ENCODE measurements at regions not wholly inside any gene's neighbourhood (a gene's known extent, or its start where the extent isn't known, plus 50 kb on each side); places are given as distances from the start of the nearest gene placed in this dataset.
"Not testable (repeated sequence)": the region's sequence is repeated elsewhere in the genome, so short reads cannot be mapped to it uniquely, and the experiment has no call there.

DNA sequence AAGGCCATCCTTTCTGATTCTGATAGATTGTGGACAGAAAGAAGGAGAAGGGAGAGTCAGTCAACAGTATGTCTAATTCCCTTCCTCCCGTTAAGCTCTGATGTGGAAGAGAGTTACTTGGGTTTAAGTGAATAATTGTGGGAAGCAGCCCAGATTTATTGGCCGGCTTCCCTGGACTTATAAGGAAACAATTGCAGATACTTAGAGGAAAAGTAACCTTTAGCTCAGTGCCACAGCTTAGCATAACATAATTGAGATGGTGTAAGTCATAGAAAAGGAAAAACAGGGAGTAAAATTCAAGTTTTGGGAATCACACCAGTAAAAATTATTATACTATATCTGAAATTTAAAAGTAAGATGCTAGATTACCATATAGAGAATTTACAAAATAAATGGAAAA lies 1475.8 kb downstream of the KHDRBS2 start:
- H3K9me3 ChIP-seq; H3K27me3 ChIP-seq; H3K4me1 ChIP-seq; intact Hi-C loops (cut with DNase I); H3K27ac ChIP-seq; DNase-seq; H3K4me3 ChIP-seq (replicated peaks in 1 of 3); H3K36me3 ChIP-seq: not testable (repeated sequence)
- whole genome bisulfite sequencing, 2 donors, result 56 to 82% methylated on average over 1 of the region's 2 CpGs

DNA sequence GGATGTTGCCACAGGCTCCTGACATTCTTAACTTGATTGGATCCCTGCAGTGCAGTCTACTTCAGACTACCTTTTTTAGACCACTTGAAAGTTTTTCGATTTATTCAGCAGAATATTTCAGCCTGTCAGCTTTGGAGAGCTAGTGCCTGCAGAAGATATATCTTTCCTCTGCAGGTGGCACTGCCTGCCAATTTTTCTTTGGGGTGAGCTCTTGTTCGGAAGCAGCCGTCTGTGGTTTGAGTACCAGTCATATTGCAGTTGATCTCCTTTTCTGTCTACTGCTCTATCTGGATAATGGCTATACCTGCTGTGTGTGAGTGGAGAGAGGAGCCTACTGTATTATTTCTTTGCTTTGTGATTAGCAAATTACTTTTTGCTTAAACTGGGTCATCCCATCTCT lies 1486.9 kb downstream of the KHDRBS2 start:
- H3K27ac ChIP-seq; H3K27me3 ChIP-seq; intact Hi-C loops (cut with DNase I); H3K9me3 ChIP-seq; H3K4me1 ChIP-seq; H3K36me3 ChIP-seq; H3K4me3 ChIP-seq (replicated peaks in 1 of 3): not testable (repeated sequence)
- DNase-seq, result peak; percentile 27 to 29
- TF ChIP-seq, protein P1, sequence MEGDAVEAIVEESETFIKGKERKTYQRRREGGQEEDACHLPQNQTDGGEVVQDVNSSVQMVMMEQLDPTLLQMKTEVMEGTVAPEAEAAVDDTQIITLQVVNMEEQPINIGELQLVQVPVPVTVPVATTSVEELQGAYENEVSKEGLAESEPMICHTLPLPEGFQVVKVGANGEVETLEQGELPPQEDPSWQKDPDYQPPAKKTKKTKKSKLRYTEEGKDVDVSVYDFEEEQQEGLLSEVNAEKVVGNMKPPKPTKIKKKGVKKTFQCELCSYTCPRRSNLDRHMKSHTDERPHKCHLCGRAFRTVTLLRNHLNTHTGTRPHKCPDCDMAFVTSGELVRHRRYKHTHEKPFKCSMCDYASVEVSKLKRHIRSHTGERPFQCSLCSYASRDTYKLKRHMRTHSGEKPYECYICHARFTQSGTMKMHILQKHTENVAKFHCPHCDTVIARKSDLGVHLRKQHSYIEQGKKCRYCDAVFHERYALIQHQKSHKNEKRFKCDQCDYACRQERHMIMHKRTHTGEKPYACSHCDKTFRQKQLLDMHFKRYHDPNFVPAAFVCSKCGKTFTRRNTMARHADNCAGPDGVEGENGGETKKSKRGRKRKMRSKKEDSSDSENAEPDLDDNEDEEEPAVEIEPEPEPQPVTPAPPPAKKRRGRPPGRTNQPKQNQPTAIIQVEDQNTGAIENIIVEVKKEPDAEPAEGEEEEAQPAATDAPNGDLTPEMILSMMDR (IDR thresholded peaks at IDR 0.05), result peak in 4 of 6 experiments; percentile 34 to 59 (median 42)
- WGBS, 2 donors, result 12 to 14% methylated on average over 3 of the region's 3 CpGs

DNA sequence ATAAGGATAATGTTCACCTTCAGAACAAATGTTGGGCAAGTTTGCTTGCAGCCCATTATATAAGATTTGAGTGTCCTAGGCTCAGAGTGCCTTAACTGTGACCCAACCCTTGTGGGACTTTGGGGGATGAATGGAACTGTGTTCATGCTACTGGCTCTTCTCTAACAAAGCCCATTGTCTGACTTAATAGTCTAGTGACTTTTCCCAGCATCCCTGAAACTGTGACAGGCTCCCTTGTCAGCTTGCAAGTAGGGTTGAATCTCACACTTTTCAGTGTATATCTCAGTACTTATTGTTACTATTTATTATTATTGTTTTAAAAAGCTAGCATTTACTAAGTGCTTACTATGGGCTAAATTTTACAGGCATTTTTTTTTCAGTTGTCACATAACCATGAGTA lies 1488.2 kb downstream of the KHDRBS2 start:
- DNase-seq; H3K27ac ChIP-seq; H3K27me3 ChIP-seq; H3K4me3 ChIP-seq (replicated peaks in 1 of 3); H3K36me3 ChIP-seq; H3K4me1 ChIP-seq; H3K9me3 ChIP-seq; intact Hi-C loops (cut with DNase I): not testable (repeated sequence)

- 93 to 95% methylated on average over 13 of the region's 13 CpGs for whole genome bisulfite sequencing, 2 donors
- intact Hi-C loops (cut with DNase I), result not testable (repeated sequence)
These were observed 1496.4 kb downstream of the KHDRBS2 start for GRCh38 chr6:60789601-60790000.

DNA sequence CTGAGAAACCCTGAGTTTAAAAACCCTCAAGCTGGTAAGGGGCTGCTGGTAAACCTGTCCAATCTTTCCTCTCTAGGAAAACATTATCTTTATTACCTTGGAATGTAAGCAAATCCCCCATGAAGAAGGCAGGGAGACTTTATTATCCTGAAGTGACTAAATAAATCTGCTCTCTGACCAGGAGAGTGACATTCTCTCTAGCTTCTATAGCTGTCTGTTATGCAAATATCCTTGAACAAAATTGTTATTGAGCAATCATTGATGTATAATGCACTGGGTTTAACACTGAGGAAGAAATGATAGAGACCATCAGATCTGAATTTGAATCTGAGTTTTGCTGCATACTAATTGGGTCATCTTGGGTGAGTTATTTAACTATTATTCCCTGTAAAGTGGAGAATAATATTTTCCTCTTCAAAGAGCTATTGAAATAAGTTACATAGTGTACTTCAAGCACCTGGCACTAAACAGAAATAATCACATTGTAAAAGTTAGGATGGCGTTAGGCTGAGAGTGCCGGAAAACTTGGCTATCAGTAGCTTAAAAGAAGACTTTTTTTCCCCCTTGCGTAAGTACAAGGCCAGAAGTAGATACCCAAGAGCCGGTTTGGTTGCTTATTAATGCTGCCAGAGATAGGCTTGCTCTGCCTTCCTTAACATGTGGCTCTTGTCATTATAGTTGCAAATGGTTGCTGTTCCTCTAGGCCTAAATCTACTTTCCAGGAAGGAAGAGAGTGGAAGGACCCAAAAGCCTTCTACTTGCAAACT lies 1503.1 kb downstream of the KHDRBS2 start:
- H3K27ac ChIP-seq; intact Hi-C loops (cut with DNase I); H3K4me1 ChIP-seq; H3K27me3 ChIP-seq; H3K9me3 ChIP-seq; DNase-seq; H3K4me3 ChIP-seq (replicated peaks in 1 of 3); H3K36me3 ChIP-seq: not testable (repeated sequence)
- 94 to 97% methylated on average over 4 of the region's 4 CpGs for WGBS, 2 donors

More at GRCh38 chr6:60789601-60790000, 1496.4 kb downstream of the KHDRBS2 start:
- DNase-seq; H3K9me3 ChIP-seq; H3K36me3 ChIP-seq; H3K4me3 ChIP-seq (replicated peaks in 1 of 3); H3K4me1 ChIP-seq; H3K27me3 ChIP-seq; H3K27ac ChIP-seq: not testable (repeated sequence)

GRCh38 chr6:60779591-60779990 lies 1506.4 kb downstream of the KHDRBS2 start:
- H3K4me3 ChIP-seq (replicated peaks in 1 of 3); H3K27me3 ChIP-seq; DNase-seq; H3K36me3 ChIP-seq; H3K27ac ChIP-seq; intact Hi-C loops (cut with DNase I); H3K9me3 ChIP-seq; H3K4me1 ChIP-seq: not testable (repeated sequence)
- WGBS, 2 donors, result 46 to 60% methylated on average over 3 of the region's 3 CpGs

GRCh38 chr6:60767791-60768499 lies 1518.1 kb downstream of the KHDRBS2 start:
- DNase-seq; H3K4me1 ChIP-seq; H3K27ac ChIP-seq; H3K9me3 ChIP-seq; H3K27me3 ChIP-seq; H3K4me3 ChIP-seq (replicated peaks in 1 of 3); intact Hi-C loops (cut with DNase I); H3K36me3 ChIP-seq: not testable (repeated sequence)
- WGBS, 2 donors, result 66 to 74% methylated on average over 4 of the region's 4 CpGs

- H3K27ac ChIP-seq; H3K4me1 ChIP-seq; H3K4me3 ChIP-seq (replicated peaks in 1 of 3); H3K9me3 ChIP-seq; H3K36me3 ChIP-seq; H3K27me3 ChIP-seq; DNase-seq; intact Hi-C loops (cut with DNase I): not testable (repeated sequence)
These were observed 1520.7 kb downstream of the KHDRBS2 start for GRCh38 chr6:60765331-60765730.

- H3K4me3 ChIP-seq (replicated peaks in 1 of 3); H3K27ac ChIP-seq; H3K27me3 ChIP-seq; intact Hi-C loops (cut with DNase I); H3K9me3 ChIP-seq; H3K4me1 ChIP-seq; H3K36me3 ChIP-seq: not testable (repeated sequence)
- 15 to 34% methylated on average over 2 to 4 of the region's 4 CpGs for WGBS, 2 donors
- DNase-seq, result peak; percentile 7 to 20
These were observed 1522.5 kb downstream of the KHDRBS2 start for GRCh38 chr6:60763464-60764080.

GRCh38 chr6:60760928-60761327 lies 1525.1 kb downstream of the KHDRBS2 start:
- H3K36me3 ChIP-seq; H3K27me3 ChIP-seq; H3K4me1 ChIP-seq; DNase-seq; intact Hi-C loops (cut with DNase I); H3K9me3 ChIP-seq; H3K4me3 ChIP-seq (replicated peaks in 1 of 3); H3K27ac ChIP-seq: not testable (repeated sequence)
- 90 to 95% methylated on average over 1 of the region's 1 CpG for whole genome bisulfite sequencing, 2 donors

DNA sequence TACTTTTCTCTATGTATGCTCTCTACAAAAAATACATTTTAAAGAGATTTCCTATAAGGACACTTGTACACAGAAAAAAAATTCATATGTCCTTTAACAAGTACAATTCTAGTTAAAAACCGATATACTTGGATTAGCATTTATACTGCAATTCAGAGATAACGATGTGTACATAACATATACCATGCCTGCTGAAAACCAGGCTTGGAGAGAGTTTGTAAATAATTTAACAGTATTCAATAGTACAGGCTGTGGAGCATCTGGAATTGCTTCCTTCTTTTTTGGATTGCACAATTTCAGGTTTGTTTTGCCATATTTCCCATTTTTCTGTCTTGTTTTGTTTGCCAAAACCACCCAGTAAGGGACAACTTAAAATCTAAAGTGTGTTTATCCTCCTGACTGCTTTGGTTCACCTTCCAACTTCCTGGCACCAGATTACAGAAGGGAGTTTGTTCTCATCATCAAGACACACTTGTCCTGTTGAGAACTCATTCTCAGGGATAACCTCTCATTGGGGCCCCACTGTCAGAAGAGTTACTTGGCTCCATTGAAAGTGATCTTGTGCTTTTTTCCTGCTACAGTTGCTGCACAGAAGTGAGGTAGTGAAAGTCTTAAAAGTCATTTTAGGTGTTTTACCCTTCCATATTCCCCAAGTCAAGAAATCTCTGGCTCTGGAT lies 1526.7 kb downstream of the KHDRBS2 start:
- H3K27me3 ChIP-seq; H3K4me3 ChIP-seq (replicated peaks in 1 of 3); intact Hi-C loops (cut with DNase I); DNase-seq; H3K27ac ChIP-seq; H3K4me1 ChIP-seq; H3K36me3 ChIP-seq; H3K9me3 ChIP-seq: not testable (repeated sequence)
- 75 to 78% methylated on average over 2 of the region's 2 CpGs for WGBS, 2 donors

All from thyroid gland (tissue), 4 donors.